Astrocyte (in vitro differentiated cells and primary cell): ENCODE measurements at regions not wholly inside any gene's neighbourhood (a gene's known extent, or its start where the extent isn't known, plus 50 kb on each side); places are given as distances from the start of the nearest gene placed in this dataset.

Experiments
- EZH2 ChIP-seq: IDR thresholded peaks from 2 replicates; pipeline ENCODE4 v1.6.1; 2012; ENCODE audit warnings: mild to moderate bottlenecking, low read length, inconsistent platforms; ENCODE audit not compliant: insufficient read depth
- TF ChIP-seq, protein P1 (sequence below): IDR thresholded peaks from 2 replicates; pipeline ENCODE4 v1.5.1; 2011; ENCODE audit warnings: low read depth, mild to moderate bottlenecking, inconsistent platforms, low read length, moderate library complexity; ENCODE audit not compliant: insufficient read depth

DNA sequence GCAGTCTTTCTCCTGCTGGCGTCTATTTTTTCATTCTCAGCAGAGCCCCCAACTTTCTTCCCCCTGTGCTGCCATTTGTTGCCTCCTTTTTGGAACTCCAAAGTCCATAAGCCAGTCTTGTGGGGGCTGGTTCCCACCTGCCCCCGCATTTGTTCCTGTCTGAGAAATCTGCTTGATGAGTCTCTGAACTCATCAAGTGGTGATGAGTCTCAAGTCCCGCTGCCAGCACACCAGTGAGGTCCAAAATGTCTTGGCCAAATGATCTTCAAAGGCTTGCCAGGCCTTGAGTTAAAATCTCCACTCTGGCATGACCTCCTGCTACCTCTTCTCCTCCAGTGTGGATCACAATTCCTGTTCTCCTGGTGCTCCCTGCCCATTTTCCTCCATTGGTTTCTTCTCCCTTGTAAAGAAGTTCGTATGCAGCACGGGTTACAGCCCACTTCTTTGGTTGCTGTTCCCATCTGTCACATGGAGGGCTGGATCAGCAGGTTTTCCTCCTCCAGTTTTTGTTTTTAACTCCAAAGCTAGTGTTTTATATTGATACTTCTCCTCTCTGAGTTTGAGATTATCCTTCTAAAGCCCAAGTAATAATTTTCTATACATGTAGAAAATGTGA is 72.7 kb upstream of the LIMCH1 start:
- TF ChIP-seq, protein P1, sequence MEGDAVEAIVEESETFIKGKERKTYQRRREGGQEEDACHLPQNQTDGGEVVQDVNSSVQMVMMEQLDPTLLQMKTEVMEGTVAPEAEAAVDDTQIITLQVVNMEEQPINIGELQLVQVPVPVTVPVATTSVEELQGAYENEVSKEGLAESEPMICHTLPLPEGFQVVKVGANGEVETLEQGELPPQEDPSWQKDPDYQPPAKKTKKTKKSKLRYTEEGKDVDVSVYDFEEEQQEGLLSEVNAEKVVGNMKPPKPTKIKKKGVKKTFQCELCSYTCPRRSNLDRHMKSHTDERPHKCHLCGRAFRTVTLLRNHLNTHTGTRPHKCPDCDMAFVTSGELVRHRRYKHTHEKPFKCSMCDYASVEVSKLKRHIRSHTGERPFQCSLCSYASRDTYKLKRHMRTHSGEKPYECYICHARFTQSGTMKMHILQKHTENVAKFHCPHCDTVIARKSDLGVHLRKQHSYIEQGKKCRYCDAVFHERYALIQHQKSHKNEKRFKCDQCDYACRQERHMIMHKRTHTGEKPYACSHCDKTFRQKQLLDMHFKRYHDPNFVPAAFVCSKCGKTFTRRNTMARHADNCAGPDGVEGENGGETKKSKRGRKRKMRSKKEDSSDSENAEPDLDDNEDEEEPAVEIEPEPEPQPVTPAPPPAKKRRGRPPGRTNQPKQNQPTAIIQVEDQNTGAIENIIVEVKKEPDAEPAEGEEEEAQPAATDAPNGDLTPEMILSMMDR = no peak
- TF ChIP-seq EZH2 = no peak
